ENCODE measurements at regions not wholly inside any gene's neighbourhood (a gene's known extent, or its start where the extent isn't known, plus 50 kb on each side); places are given as distances from the start of the nearest gene placed in this dataset.

GRCh38 chr10:83527934-83528333, 611.4 kb upstream of the GHITM start:
- TF ChIP-seq, protein P1, sequence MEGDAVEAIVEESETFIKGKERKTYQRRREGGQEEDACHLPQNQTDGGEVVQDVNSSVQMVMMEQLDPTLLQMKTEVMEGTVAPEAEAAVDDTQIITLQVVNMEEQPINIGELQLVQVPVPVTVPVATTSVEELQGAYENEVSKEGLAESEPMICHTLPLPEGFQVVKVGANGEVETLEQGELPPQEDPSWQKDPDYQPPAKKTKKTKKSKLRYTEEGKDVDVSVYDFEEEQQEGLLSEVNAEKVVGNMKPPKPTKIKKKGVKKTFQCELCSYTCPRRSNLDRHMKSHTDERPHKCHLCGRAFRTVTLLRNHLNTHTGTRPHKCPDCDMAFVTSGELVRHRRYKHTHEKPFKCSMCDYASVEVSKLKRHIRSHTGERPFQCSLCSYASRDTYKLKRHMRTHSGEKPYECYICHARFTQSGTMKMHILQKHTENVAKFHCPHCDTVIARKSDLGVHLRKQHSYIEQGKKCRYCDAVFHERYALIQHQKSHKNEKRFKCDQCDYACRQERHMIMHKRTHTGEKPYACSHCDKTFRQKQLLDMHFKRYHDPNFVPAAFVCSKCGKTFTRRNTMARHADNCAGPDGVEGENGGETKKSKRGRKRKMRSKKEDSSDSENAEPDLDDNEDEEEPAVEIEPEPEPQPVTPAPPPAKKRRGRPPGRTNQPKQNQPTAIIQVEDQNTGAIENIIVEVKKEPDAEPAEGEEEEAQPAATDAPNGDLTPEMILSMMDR (IDR thresholded peaks at IDR 0.05): no peak
- no peak for TF ChIP-seq POLR2A (IDR thresholded peaks at IDR 0.05)
